GM12874 (cell line): ENCODE measurements at regions not wholly inside any gene's neighbourhood (a gene's known extent, or its start where the extent isn't known, plus 50 kb on each side); places are given as distances from the start of the nearest gene placed in this dataset.

Experiments used
- TF ChIP-seq, protein P1 (sequence below): IDR thresholded peaks from 2 replicates; pipeline ENCODE4 v1.5.1; 2011; ENCODE audit warnings: low read depth, mild to moderate bottlenecking, control low read depth, low read length, moderate library complexity; ENCODE audit not compliant: insufficient read depth

DNA sequence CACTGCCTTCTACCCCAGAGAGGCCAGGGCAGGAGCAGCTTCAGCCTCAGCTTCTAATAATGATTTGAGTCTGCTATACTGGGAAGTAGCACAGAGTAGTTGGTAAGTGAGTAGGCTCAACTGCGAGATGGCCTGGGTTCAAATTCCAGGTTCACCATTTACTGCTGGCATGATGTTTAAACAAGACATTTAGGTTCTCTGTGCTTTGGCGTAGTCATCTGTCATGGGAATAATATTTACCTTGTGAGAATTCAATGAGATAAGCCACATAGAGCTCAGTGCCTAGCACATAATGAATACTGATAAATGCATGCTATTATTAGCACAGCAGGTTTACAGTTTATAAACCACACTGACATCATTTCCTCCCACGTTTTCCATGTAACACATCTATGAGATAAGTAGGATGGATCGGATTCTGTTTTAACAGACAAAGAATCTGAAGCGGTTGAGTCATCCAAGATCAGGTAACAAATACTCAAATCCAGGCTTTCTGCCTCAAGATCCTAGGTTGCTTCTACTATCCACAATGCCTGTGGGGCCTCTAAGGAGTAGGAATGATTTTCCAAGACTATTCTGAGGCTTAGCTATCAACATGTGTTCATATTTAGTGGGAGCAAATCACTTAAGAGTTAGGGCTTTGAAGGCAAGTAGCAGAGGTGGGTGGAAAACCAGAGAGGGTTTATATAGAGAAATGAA, 72.9 kb upstream of the DTNBP1 start:
- TF ChIP-seq, protein P1, sequence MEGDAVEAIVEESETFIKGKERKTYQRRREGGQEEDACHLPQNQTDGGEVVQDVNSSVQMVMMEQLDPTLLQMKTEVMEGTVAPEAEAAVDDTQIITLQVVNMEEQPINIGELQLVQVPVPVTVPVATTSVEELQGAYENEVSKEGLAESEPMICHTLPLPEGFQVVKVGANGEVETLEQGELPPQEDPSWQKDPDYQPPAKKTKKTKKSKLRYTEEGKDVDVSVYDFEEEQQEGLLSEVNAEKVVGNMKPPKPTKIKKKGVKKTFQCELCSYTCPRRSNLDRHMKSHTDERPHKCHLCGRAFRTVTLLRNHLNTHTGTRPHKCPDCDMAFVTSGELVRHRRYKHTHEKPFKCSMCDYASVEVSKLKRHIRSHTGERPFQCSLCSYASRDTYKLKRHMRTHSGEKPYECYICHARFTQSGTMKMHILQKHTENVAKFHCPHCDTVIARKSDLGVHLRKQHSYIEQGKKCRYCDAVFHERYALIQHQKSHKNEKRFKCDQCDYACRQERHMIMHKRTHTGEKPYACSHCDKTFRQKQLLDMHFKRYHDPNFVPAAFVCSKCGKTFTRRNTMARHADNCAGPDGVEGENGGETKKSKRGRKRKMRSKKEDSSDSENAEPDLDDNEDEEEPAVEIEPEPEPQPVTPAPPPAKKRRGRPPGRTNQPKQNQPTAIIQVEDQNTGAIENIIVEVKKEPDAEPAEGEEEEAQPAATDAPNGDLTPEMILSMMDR = no peak

DNA sequence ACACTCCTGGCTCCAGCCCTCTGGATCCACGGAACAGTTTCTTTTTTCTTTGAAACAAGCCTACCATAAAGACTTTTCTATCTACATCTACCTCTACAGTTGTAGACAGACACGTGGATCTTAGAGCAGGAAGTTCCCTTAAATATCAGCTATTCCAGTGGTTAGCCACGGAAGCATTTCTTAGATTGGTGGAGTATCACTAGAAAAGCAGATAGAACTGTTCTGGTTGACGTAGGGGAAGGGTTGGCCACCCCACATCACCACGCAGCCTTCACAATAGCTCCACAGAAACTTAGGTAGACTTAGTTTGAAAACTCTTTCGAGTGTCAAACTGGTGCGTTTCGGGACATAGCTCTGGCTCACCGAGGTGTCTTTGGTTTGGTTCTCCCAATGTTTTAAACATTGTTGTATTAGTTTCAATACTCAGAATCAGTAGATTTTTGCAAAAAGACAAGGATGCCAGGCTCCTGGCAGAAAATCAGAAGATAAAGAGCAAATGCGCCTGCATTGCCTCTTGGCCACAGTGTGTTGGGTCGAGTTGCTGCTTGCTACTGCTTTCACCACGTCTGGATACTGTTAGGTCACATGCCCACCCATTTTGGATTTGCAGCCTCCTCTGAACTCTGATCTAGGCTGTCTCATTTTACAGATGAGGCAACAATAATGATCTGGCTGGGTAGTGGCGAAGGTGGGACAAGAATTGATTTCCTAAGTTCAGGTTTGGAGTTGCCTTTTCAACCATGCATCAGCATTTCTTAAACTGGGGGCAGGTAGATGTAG, 71.5 kb upstream of the DTNBP1 start:
- TF ChIP-seq, protein P1 = no peak

DNA sequence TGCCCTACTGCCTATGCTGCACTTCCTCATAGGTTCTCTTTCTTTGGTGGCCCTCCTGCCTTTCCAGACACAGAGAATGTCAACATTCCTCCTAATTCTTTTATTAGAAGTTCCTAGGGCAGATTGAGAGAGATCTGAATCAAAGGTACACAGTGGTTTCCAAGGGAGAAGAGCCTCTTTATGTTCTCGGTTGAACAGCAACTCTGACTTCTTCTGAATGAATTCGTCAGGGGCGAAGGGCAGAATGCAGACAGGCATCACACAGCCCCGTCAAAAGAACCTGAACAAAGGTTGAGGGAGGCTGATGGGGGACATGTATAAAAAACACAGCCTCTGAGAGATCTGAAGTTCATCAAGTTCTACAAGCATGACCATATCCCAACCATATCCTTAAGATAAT, 68.1 kb upstream of the DTNBP1 start:
- TF ChIP-seq, protein P1 = no peak

DNA sequence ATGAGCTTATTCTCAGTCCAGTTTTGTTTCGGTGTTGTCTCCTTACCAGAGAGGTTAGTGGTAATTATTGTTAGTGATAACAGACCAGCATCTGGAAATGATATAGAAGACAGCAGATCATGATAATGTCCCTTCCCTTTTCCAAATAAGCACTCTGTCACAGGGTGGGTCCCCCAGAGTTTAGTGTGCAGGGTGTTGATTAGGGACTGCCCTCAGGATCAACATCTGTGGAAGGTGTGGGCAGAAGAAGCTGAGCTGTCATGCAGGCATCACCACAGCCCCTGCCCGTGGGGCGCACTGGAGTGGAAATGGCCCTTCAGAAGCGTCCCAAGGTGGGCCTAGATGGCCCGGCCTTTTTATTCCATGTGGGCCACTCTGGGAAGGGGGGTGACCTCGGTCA, 67.6 kb upstream of the DTNBP1 start:
- TF ChIP-seq, protein P1 = no peak

DNA sequence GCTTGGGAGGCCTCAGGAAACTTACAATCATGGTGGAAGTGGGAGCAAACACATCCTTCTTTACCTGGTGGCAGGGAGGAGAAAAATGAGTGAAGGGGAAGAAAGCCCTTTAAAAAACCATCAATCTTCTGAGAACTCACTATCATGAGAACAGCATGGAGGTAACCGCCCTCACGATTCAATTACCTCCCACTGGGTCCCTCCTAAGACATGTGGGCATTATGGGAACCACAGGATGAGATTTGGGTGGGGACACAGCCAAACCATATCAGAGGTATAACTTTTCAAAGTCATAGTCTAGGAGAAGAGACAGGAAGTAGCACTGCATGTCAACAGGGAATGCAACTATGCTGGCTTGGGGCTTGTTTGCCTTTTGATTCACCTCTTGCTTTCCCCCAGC, 59.9 kb upstream of the DTNBP1 start:
- TF ChIP-seq, protein P1 = no peak

DNA sequence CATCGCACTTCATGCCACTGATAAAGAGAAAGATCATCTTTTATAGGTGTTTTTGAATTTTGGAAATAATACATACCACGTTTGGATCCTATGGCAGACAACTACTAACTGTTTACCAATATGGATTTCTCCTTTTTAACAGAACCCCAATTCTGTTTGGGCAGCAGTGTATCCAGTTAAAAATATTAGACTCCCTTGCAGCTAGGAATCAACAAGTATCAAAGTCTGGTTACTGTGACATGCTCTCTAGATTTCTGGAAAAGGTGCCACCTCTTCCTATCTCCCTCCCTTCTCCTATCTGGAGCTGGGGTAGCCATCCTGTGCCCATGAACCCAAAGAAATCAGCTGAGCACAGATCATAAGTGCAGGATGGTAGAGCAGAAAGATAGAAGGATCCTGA, 54.1 kb upstream of the DTNBP1 start:
- TF ChIP-seq, protein P1 = no peak

DNA sequence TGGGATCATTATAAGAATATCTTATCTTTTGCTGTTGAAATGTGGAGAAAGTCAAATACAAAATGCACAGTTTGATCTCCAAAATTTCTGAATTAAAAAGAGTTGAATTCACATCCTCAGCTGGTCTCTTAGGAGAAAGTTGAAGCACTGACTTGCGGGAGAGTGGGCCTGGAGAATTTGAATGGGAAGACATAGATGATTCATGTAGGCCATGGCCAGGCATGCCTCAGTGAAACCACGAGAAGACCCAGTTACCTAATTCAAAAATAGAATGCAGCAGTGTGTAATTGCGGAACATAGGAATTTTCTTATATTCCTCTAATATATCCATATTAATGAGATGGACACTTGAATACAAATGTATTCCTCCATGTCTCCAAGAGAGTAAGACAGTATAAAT, 53.0 kb upstream of the DTNBP1 start:
- TF ChIP-seq, protein P1 = no peak
